Ovary (tissue), 3 donors: ENCODE measurements at regions not wholly inside any gene's neighbourhood (a gene's known extent, or its start where the extent isn't known, plus 50 kb on each side); places are given as distances from the start of the nearest gene placed in this dataset.

Experiments used
- EP300 ChIP-seq: sonication (generic); formaldehyde crosslinking; IDR thresholded peaks from one replicate; pipeline ENCODE4 v1.6.1; 2017; ENCODE audit warnings: antibody characterized with exemption
- POLR2A ChIP-seq: fragments of 450-650 bp; IDR thresholded peaks from one replicate; pipeline ENCODE4 v1.6.1; 2017; ENCODE audit warnings: antibody characterized with exemption, mild to moderate bottlenecking, moderate library complexity
- TF ChIP-seq, protein P1 (sequence below), 3 donors: fragments of 450-650 bp in 2 of 3; fragments of 200-600 bp in 1 of 3; IDR thresholded peaks; one replicate each; pipeline versions ENCODE4 v1.5.1 to v1.8.0; 2016 to 2022; ENCODE audit warnings: antibody characterized with exemption in 3 of 3, mild to moderate bottlenecking in 1 of 3
- donor health status: DM: no; HTN: no; CAD: no.

DNA sequence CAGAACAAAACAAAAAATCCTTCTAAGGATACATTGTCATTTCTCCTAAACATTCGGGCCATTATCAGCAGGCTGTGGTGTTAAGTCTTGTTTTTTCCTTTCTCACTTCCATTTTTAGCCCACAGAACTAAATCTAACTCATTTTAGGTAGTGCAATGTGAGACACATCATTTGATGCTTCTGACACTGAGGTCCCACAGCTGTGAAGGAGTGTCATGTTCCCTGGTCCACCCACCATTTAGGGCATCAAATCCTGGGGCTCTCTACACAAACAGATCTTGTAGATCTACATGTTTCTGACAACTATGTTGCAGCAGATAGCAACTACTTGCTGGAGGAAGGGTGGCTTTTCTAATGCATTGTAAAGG is 232.5 kb upstream of the IGFBP3 start:
- TF ChIP-seq, protein P1, sequence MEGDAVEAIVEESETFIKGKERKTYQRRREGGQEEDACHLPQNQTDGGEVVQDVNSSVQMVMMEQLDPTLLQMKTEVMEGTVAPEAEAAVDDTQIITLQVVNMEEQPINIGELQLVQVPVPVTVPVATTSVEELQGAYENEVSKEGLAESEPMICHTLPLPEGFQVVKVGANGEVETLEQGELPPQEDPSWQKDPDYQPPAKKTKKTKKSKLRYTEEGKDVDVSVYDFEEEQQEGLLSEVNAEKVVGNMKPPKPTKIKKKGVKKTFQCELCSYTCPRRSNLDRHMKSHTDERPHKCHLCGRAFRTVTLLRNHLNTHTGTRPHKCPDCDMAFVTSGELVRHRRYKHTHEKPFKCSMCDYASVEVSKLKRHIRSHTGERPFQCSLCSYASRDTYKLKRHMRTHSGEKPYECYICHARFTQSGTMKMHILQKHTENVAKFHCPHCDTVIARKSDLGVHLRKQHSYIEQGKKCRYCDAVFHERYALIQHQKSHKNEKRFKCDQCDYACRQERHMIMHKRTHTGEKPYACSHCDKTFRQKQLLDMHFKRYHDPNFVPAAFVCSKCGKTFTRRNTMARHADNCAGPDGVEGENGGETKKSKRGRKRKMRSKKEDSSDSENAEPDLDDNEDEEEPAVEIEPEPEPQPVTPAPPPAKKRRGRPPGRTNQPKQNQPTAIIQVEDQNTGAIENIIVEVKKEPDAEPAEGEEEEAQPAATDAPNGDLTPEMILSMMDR (IDR thresholded peaks at IDR 0.05): no peak
- no peak for TF ChIP-seq POLR2A
- TF ChIP-seq EP300: no peak
